Hematopoietic multipotent progenitor cell treated with erythropoietin and hydrocortisone succinate and interleukin-3 and kit ligand, for 8 days (in vitro differentiated cells): ENCODE measurements at regions not wholly inside any gene's neighbourhood (a gene's known extent, or its start where the extent isn't known, plus 50 kb on each side); places are given as distances from the start of the nearest gene placed in this dataset.

ENCODE experiments used
- DNase-seq: peaks from one replicate; pipeline ENCODE4 v3.0.0-alpha.2; 2015

GRCh38 chr12:130216031-130216430 is 53.8 kb downstream of the FZD10 start:
- no peak for DNase-seq

GRCh38 chr12:130218682-130219081 is 56.4 kb downstream of the FZD10 start:
- no peak for DNase-seq

GRCh38 chr12:130219929-130220705 is 57.9 kb downstream of the FZD10 start:
- DNase-seq: no peak

- no peak for DNase-seq
These were observed 58.4 kb downstream of the FZD10 start for GRCh38 chr12:130220706-130221100.

- DNase-seq: no peak
These were observed 60.4 kb downstream of the FZD10 start for GRCh38 chr12:130222519-130223218.

GRCh38 chr12:130223767-130224244 is 61.5 kb downstream of the FZD10 start:
- no peak for DNase-seq

GRCh38 chr12:130224613-130225012 is 62.3 kb downstream of the FZD10 start:
- no peak for DNase-seq

GRCh38 chr12:130225347-130225746 is 63.1 kb downstream of the FZD10 start:
- no peak for DNase-seq

- no peak for DNase-seq
These were observed 63.9 kb downstream of the FZD10 start for GRCh38 chr12:130226126-130226525.

- DNase-seq: no peak
These were observed 64.5 kb downstream of the FZD10 start for GRCh38 chr12:130226771-130227170.

GRCh38 chr12:130227641-130228040 is 65.4 kb downstream of the FZD10 start:
- DNase-seq: no peak

- DNase-seq: no peak
These were observed 74.2 kb downstream of the FZD10 start for GRCh38 chr12:130236446-130236845.

GRCh38 chr12:130240831-130241590 is 78.7 kb downstream of the FZD10 start:
- no peak for DNase-seq

- DNase-seq: no peak
These were observed 80.2 kb downstream of the FZD10 start for GRCh38 chr12:130242506-130242905.

- no peak for DNase-seq
These were observed 83.0 kb downstream of the FZD10 start for GRCh38 chr12:130245251-130245650.

GRCh38 chr12:130246560-130246959 is 84.3 kb downstream of the FZD10 start:
- no peak for DNase-seq

- DNase-seq: no peak
These were observed 85.5 kb downstream of the FZD10 start for GRCh38 chr12:130247634-130248237.

- DNase-seq: peak; percentile 1
These were observed 87.1 kb downstream of the FZD10 start for GRCh38 chr12:130249376-130249775.

- DNase-seq: no peak
These were observed 86.4 kb upstream of the PIWIL1 start for GRCh38 chr12:130251236-130251780.

- DNase-seq: no peak
These were observed 83.8 kb upstream of the PIWIL1 start for GRCh38 chr12:130253866-130254265.

GRCh38 chr12:130254461-130255276 is 83.0 kb upstream of the PIWIL1 start:
- DNase-seq: no peak

GRCh38 chr12:130258863-130259262 is 78.8 kb upstream of the PIWIL1 start:
- no peak for DNase-seq
